ENCODE measurements at regions not wholly inside any gene's neighbourhood (a gene's known extent, or its start where the extent isn't known, plus 50 kb on each side); places are given as distances from the start of the nearest gene placed in this dataset.
"Not testable (repeated sequence)": the region's sequence is repeated elsewhere in the genome, so short reads cannot be mapped to it uniquely, and the experiment has no call there.

DNA sequence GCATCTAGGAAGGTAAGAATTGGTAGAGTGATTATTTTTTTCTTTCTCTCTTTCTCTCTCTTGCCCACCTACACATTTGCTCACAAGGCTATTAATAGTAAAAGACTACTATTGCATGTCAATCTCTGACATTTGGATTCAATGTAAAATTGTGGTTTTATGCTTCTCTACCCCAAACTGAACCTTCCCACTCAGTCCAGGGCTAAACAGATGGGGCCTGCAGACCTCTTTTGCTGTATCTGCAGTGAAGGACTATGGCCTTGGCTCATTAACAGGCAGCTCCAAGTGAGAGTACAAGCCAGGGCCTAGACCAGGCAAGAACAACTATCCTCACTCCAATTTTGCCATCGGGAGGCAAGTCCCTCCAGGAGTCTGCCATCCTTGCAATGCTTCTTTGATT lies 68.3 kb upstream of the ARL4C start:
- in situ Hi-C loops (cut with HindIII; ENCODE audit: low sequenced_read_pairs), result no loop called here
- DNase-seq (ENCODE audit: low spot score), result no peak

DNA sequence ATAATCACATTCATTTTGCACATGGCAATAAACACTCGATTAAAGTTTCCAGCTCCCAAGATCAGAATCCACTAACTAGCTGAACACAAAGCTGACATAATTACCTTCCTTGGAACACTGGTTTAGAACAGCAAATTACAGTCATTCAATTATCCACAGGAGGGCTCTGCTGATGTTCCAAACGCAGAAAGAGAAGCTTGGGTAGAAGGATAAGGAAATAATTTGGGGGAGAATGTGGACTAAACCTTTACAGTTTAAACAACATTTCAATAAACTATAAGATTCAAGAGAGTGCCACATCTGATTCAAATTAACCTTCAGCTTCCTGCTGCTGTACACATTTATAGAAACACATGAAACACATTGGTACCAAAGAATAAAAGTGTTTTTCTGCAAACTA lies 67.8 kb upstream of the ARL4C start:
- DNase-seq (ENCODE audit: low spot score), result peak; percentile 6
- in situ Hi-C loops (cut with HindIII; ENCODE audit: low sequenced_read_pairs), result no loop called here

- in situ Hi-C loops (cut with HindIII; ENCODE audit: low sequenced_read_pairs), result no loop called here
- DNase-seq (ENCODE audit: low spot score), result no peak
Measured at GRCh38 chr2:234559609-234560008, 62.7 kb upstream of the ARL4C start.

GRCh38 chr2:234558642-234559041 lies 61.8 kb upstream of the ARL4C start:
- in situ Hi-C loops (cut with HindIII; ENCODE audit: low sequenced_read_pairs), result no loop called here
- no peak for DNase-seq (ENCODE audit: low spot score)

DNA sequence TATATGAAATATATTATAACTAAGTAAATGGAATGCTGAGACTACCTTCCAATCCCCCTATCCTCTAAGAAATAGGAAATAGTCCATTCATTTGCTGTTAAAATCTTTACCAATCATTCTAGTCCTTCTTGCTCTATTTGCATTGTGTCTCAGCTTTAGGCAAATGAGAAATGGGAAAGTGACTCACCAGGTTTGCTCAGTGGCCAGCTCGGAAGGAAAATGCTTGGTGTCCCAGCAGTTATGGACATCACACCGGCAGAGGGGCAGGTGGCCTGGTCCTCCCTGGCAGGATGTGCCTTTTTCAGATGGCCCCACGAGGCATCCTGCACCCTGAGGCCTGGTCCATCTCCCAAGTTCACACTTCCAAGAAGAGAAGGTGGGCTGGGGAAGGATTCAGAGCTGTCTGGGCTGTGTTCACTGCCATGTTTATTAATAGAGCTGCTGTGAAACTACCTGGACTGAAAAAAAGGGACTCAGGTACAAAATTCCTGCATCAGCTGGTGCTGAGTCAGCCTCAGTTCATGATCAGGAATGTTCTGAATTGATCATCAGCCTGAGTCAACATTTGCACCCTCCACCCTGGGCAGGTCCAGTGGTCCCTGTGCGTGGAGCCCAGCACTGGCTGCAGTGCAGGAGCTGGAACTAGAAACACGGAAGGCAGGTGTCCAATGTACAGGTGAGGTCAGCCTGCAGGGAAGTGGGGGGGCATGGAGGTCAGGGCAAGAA lies 60.1 kb upstream of the ARL4C start:
- no peak for DNase-seq (ENCODE audit: low spot score)
- in situ Hi-C loops (cut with HindIII; ENCODE audit: low sequenced_read_pairs), result no loop called here

DNA sequence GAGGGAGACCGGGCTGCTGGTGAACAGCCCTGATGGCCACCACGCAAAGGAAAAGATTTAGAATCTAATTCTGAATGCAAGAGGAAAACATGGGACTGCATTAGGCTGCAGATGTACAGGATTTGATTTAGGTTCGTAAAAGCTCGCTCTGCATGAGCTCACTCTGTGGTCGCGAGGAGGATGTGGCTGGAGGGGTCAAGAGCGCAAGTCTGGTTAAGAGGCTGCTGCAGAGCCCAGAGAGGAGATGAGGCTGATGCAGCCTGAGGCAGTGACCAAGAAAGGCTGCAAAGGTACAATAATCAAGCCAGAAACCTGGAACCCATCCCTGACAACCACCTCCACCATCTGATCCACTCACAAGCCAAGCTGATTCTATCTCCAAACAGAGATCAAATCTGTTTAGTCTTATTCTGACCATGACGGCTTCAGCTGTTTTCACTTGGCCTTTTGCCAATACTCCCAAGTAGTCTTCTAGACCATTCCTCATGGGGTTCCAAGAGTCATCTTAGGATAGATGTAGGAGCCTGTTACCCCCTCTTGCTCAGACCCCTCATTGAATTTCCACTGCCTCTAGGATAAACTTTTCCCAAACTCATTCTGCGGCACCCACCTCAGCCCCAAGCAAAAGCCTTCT lies 58.9 kb upstream of the ARL4C start:
- no peak for DNase-seq (ENCODE audit: low spot score)
- in situ Hi-C loops (cut with HindIII; ENCODE audit: low sequenced_read_pairs), result no loop called here

GRCh38 chr2:234555161-234555560 lies 58.3 kb upstream of the ARL4C start:
- DNase-seq (ENCODE audit: low spot score), result no peak
- in situ Hi-C loops (cut with HindIII; ENCODE audit: low sequenced_read_pairs), result no loop called here

DNA sequence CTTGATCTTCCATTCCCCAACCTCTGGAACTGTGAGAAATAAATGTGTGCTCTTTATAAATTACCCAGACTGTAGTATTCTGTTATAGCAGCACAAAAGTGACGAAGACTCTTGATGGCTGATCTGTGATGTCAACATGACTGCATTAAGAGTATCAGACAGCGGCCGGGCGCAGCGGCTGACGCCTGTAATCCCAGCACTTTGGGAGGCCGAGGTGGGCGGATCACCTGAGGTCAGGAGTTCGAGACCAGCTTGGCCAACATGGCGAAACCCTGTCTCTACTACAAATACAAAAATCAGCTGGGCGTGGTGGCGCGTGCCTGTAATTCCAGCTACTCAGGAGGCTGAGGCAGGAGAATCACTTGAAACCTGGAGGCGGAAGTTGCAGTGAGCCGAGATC lies 56.3 kb upstream of the ARL4C start:
- in situ Hi-C loops (cut with HindIII; ENCODE audit: low sequenced_read_pairs); DNase-seq (ENCODE audit: low spot score): not testable (repeated sequence)

DNA sequence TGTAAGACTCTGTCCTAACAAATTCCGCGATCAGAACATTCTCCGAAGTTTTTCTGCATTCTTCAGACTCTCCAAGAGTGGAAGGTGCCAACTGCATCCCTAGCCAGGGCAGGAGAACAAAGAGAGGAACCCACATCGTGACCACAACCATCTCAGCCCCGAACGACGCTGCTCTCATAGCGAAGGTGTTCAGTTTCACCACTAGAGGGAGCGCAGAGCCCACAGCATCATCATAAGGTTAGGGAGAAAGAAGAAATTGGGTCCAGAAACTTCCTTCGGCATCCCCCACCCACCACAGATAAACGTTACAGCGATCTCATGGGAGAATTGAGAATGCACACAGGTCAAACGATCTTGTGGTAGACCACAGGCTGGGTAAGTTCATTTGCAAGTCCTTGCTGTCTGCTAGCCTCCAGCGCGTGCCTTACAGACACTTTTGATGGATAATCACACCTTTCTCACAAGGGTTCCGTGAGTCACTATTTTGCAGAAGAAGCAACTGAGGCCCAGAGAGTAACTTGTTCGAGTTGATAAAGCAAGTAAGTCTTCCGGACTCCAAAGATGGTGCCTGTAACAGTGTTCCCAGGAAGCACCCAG lies 53.7 kb upstream of the ARL4C start:
- in situ Hi-C loops (cut with HindIII; ENCODE audit: low sequenced_read_pairs), result no loop called here

DNA sequence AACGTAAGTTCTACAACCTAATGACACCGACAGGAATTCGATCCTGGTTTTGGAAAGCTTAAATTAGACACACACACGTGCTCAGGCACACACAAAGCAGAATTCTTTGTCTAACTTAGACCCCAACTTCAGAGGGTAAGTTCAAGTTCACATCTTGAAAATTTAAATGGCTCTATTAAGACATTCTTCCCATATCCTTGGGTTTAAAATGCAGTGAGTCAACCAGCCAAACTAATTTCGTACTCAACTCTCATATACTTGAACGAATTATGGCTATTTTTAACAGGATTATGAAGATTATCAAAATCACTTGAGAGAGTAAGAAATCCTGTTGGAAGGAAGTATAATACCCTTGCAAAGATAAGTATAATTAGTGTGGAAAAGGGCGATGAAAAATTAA lies 53.2 kb upstream of the ARL4C start:
- DNase-seq (ENCODE audit: low spot score), result no peak
- in situ Hi-C loops (cut with HindIII; ENCODE audit: low sequenced_read_pairs), result no loop called here

More for the DNA sequence above, 53.7 kb upstream of the ARL4C start:
- DNase-seq (ENCODE audit: low spot score), result peak; percentile 71

DNA sequence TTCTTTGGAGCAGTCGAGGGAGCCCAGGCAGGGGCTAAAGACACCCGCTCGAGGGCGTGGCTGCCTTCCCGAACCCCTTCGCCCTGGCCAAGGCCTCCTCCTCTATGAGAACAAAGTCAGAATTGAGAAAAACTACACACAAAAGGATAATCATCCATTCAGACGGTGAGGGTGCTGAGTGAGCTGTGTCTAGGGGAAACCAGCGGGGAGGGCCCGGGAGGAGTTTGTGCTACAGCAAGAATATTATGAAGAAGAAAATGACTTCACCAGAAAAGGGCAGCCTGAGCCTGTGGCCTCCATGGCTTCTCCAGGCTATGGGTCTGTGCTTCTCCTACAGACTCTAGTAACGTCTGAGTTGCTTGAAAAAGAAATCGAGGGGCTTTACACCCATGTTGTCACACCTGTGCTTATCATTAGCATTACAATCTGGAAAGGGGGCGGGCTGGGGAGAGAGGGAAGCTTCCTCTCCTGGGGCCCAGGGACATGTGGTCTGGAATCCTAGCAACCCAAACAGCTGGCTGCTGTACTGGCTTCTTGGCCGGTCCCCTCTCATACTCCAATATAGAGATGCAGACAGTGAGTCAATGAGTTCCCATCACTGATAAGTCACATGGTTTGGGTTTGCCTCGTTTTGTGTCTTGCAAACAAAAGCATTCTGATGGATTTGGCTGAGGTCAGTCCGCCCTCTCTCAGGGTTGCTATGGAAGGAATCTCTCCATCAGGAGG lies 52.0 kb upstream of the ARL4C start:
- in situ Hi-C loops (cut with HindIII; ENCODE audit: low sequenced_read_pairs), result loop anchor here (10.0 kb wide), 1 partner anchor 566 kb away; no protein-coding TSS in a partner anchor
- no peak for DNase-seq (ENCODE audit: low spot score)

GRCh38 chr2:234546770-234547169 lies 49.9 kb upstream of the ARL4C start:
- in situ Hi-C loops (cut with HindIII; ENCODE audit: low sequenced_read_pairs), result loop anchor here (10.0 kb wide), 1 partner anchor 568 kb away; no protein-coding TSS in a partner anchor
- DNase-seq (ENCODE audit: low spot score), result no peak

Data from G401 (cell line).